ENCODE measurements at regions not wholly inside any gene's neighbourhood (a gene's known extent, or its start where the extent isn't known, plus 50 kb on each side); places are given as distances from the start of the nearest gene placed in this dataset.

DNA sequence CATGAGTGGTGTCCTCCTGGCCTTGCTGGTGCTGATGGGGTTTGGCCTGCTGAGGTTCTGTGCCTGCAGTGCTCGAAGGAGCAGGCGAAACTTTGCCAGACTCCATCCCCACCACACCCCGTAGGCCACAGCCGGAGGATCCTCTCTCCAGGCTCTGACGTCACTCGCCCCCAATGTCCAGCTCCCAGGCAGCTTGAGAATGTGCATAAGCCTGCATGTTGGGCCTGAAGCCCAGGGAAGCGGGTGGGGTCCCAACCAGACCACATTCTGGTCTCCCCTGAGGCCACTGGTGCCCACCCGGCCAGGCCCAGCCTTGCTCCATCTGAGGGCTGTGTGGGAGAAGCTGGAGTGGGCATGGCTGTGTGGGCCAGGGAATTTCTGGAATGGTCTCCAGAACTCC is 109.8 kb downstream of the ASB7 start:
- Histone ChIP-seq H3K4me2 (ENCODE audit: low read depth, low read length, poor library complexity, severe bottlenecking) (no peak overlapping the region), H3K9me3 (ENCODE audit: insufficient read depth, low read depth, low read length) (peaks cover 5% of the 10 kb centered on the region; the same call in 1 of the 2 replicates), H3F3A (ENCODE audit: low read depth) (no peaks in the 10 kb centered on the region), H3K27me3 (ENCODE audit: insufficient read depth, low read length, poor library complexity, severe bottlenecking) (no peaks in the 10 kb centered on the region), H3K4me1 (ENCODE audit: insufficient read depth, low read length, poor library complexity, severe bottlenecking) (peaks cover 5% of the 10 kb centered on the region), H3K36me3 (ENCODE audit: insufficient read depth, low read length) (no peaks in the 10 kb centered on the region), H4K20me1 (ENCODE audit: insufficient read depth, low read length, poor library complexity, severe bottlenecking) (no peaks in the 10 kb centered on the region), H3K79me2 (ENCODE audit: insufficient read depth, low read length) (no peaks in the 10 kb centered on the region), H3K4me3 (ENCODE audit: low read length, poor library complexity, severe bottlenecking) (no peak overlapping the region), H3K9me2 (replicated peaks; ENCODE audit: low read depth, low read length) (no peaks in the 10 kb centered on the region), H2AFZ (ENCODE audit: low read length) (no peak overlapping the region), H3K9ac (ENCODE audit: low read depth, low read length, poor library complexity, severe bottlenecking) (no peak overlapping the region)
- TF ChIP-seq, protein P1, sequence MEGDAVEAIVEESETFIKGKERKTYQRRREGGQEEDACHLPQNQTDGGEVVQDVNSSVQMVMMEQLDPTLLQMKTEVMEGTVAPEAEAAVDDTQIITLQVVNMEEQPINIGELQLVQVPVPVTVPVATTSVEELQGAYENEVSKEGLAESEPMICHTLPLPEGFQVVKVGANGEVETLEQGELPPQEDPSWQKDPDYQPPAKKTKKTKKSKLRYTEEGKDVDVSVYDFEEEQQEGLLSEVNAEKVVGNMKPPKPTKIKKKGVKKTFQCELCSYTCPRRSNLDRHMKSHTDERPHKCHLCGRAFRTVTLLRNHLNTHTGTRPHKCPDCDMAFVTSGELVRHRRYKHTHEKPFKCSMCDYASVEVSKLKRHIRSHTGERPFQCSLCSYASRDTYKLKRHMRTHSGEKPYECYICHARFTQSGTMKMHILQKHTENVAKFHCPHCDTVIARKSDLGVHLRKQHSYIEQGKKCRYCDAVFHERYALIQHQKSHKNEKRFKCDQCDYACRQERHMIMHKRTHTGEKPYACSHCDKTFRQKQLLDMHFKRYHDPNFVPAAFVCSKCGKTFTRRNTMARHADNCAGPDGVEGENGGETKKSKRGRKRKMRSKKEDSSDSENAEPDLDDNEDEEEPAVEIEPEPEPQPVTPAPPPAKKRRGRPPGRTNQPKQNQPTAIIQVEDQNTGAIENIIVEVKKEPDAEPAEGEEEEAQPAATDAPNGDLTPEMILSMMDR (conservative IDR thresholded peaks at IDR 0.05; ENCODE audit: low read length), result no peak
- TF ChIP-seq EZH2phosphoT487 (IDR thresholded peaks at IDR 0.05; ENCODE audit: borderline replicate concordance), result no peak

DNA sequence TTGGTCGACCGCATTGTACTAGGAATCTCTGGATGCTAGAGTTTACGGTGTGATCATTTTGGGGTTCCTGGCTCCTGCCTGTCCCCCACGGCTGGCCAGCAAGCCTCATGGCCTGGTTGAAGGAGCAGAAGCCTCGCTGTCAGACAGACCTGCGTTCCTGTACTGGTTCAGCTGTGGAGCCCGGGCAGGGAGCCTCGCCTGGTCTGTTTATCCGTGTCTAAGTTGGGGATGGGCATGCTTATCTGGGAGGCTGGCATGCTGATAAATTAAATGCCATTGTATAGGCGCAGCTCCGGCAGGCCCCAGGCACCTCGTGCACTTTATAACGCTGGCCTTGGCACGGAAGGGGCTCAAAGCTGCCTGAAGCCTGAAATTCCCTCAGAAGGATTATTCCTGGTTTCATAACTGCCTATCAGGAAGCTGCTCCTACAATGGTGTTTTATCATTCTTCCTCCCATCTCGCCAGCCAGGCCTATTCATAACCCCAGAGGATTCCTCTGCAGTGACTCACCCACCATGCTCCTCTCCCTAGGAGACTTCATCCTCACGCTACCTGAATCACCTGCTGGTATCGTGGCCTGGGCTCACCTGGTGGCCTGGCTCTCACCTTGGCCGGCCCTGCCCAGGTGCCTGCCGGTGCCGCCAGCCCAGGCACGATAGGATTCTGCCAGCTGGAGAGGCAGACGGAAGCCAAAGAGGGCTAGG is 110.9 kb downstream of the ASB7 start:
- TF ChIP-seq EZH2phosphoT487 (IDR thresholded peaks at IDR 0.05; ENCODE audit: borderline replicate concordance), result no peak
- TF ChIP-seq, protein P1 (conservative IDR thresholded peaks at IDR 0.05; ENCODE audit: low read length), result no peak
- Histone ChIP-seq H3K9ac (ENCODE audit: low read depth, low read length, poor library complexity, severe bottlenecking) (no peak overlapping the region), H3F3A (ENCODE audit: low read depth) (no peaks in the 10 kb centered on the region), H3K36me3 (ENCODE audit: insufficient read depth, low read length) (no peaks in the 10 kb centered on the region), H3K27me3 (ENCODE audit: insufficient read depth, low read length, poor library complexity, severe bottlenecking) (no peaks in the 10 kb centered on the region), H3K9me3 (ENCODE audit: insufficient read depth, low read depth, low read length) (peaks cover 5% of the 10 kb centered on the region; the same call in 1 of the 2 replicates), H3K79me2 (ENCODE audit: insufficient read depth, low read length) (no peaks in the 10 kb centered on the region), H3K4me1 (ENCODE audit: insufficient read depth, low read length, poor library complexity, severe bottlenecking) (no peaks in the 10 kb centered on the region), H3K4me2 (ENCODE audit: low read depth, low read length, poor library complexity, severe bottlenecking) (no peak overlapping the region), H2AFZ (ENCODE audit: low read length) (no peak overlapping the region), H3K4me3 (ENCODE audit: low read length, poor library complexity, severe bottlenecking) (no peak overlapping the region), H3K9me2 (replicated peaks; ENCODE audit: low read depth, low read length) (no peaks in the 10 kb centered on the region), H4K20me1 (ENCODE audit: insufficient read depth, low read length, poor library complexity, severe bottlenecking) (no peaks in the 10 kb centered on the region)

DNA sequence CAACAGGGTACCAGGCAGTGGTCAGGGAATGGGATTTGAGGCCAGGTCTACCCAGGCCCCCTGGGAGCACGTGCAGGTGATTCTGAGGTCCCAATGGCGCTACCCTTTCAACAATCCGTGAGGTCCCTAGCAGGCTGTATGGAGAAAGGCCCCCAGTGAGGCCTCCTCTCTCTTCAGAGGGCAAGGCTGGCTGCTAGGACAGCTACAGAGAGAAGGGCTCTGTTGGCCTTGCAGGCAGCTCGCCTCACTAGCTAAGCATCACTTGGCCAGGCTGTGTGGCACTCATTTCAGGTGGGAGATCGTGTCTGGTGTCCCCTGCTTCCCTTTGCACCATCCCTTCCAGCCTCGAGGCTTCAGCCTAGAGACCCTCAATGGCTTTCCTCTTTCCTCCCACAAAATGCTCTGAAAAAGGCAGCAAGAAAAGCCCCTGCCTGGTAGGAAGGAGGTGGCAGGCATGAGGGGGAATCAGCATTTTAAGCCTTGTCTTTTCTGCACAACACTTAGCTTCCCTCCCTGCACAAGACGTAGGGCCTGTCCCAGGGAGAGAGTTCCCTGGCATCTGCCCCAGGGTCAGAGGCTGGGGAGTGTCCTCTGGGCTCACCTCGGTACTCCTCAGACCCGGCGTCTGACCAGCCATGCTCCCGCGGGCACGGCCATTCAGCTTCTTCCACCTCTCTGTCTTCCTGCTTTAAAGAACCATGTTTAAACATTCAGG is 111.8 kb downstream of the ASB7 start:
- H3K4me3 ChIP-seq (ENCODE audit: low read length, poor library complexity, severe bottlenecking), result no peak overlapping the region
- no peaks in the 10 kb centered on the region for H3F3A ChIP-seq (ENCODE audit: low read depth)
- H3K9ac ChIP-seq (ENCODE audit: low read depth, low read length, poor library complexity, severe bottlenecking), result no peak overlapping the region
- H4K20me1 ChIP-seq (ENCODE audit: insufficient read depth, low read length, poor library complexity, severe bottlenecking), result no peaks in the 10 kb centered on the region
- no peaks in the 10 kb centered on the region for H3K4me1 ChIP-seq (ENCODE audit: insufficient read depth, low read length, poor library complexity, severe bottlenecking)
- TF ChIP-seq, protein P1 (conservative IDR thresholded peaks at IDR 0.05; ENCODE audit: low read length), result no peak
- no peak for TF ChIP-seq EZH2phosphoT487 (IDR thresholded peaks at IDR 0.05; ENCODE audit: borderline replicate concordance)
- no peaks in the 10 kb centered on the region for H3K36me3 ChIP-seq (ENCODE audit: insufficient read depth, low read length)
- no peak overlapping the region for H3K4me2 ChIP-seq (ENCODE audit: low read depth, low read length, poor library complexity, severe bottlenecking)
- no peaks in the 10 kb centered on the region for H3K79me2 ChIP-seq (ENCODE audit: insufficient read depth, low read length)
- H3K9me2 ChIP-seq (replicated peaks; ENCODE audit: low read depth, low read length), result no peaks in the 10 kb centered on the region
- no peak overlapping the region for H2AFZ ChIP-seq (ENCODE audit: low read length)
- no peaks in the 10 kb centered on the region for H3K27me3 ChIP-seq (ENCODE audit: insufficient read depth, low read length, poor library complexity, severe bottlenecking)
- peaks cover 5% of the 10 kb centered on the region; the same call in 1 of the 2 replicates for H3K9me3 ChIP-seq (ENCODE audit: insufficient read depth, low read depth, low read length)
